ELR (cell line): ENCODE measurements at regions not wholly inside any gene's neighbourhood (a gene's known extent, or its start where the extent isn't known, plus 50 kb on each side); places are given as distances from the start of the nearest gene placed in this dataset.
"Not testable (repeated sequence)": the region's sequence is repeated elsewhere in the genome, so short reads cannot be mapped to it uniquely, and the experiment has no call there.

Source experiments
- DNase-seq: peaks from one replicate; pipeline ENCODE4 v3.0.0-alpha.2; 2015; ENCODE audit warnings: low read depth

GRCh38 chr4:188738290-188738689, 599.0 kb downstream of the TRIML1 start:
- not testable (repeated sequence) for DNase-seq

DNA sequence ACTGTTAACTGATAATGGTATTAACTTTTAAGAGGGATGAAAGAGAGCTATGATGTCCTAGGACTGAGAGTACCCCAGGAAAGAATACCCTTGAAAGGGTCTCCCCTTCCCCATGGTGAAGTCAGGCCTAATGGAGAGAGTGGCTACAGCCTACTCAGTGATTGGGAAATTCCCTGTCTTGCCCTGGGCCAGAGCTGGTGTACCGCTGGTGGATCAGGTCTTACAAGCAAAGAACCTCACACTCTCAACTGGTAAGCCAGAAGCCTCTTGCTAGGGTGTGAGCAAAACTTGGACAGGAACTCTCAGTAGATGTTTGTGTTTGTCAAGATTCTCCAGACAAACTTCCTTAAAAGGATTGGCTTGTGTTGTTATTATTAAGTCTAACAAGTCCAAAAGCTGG, 600.9 kb downstream of the TRIML1 start:
- DNase-seq, result not testable (repeated sequence)

DNA sequence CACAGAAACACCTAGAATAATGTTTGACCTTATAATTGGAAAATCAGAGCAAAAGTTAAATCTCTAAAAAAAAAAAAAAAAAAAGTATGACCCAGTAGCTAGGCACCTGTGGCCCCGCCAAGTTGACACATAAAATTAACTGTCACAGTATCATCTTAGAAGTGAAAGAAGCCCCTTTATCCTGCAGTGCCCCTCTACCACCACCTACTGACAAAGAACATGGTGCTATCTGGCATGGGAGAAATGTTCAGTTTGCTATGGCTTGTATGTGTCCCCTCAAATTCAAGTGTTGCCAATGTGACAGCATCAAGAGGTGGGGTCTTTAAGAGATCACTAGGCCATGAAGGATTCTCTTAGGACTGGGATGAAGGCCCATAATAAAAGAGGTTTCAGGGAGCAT, 601.5 kb downstream of the TRIML1 start:
- DNase-seq, result not testable (repeated sequence)

- no peak for DNase-seq
Observed at GRCh38 chr4:188754372-188755002, 615.2 kb downstream of the TRIML1 start.

- peak; percentile 6 for DNase-seq
Observed at GRCh38 chr4:188767496-188767895, 628.3 kb downstream of the TRIML1 start.

- DNase-seq, result peak; percentile 1
Observed at GRCh38 chr4:188778905-188779304, 639.7 kb downstream of the TRIML1 start.

DNA sequence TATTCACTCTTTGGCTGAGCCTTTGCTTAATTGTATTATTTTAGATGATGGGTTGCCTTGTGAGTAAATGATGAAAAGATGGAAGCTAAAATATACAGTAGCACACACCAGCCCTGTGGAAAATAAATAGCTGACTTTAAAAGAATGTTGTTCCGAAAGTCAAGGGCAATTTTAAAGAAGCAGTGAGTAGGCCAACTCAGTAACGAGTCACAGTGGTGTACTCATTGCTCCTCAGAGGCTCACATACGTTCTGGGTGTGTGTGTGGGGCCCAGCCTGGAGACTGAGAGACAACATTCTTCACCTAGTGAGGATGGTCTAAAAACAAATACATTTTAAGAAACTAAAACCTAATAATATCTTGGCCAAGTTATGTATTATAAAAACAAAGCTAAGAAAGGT, 640.3 kb downstream of the TRIML1 start:
- DNase-seq, result peak; percentile 19

DNA sequence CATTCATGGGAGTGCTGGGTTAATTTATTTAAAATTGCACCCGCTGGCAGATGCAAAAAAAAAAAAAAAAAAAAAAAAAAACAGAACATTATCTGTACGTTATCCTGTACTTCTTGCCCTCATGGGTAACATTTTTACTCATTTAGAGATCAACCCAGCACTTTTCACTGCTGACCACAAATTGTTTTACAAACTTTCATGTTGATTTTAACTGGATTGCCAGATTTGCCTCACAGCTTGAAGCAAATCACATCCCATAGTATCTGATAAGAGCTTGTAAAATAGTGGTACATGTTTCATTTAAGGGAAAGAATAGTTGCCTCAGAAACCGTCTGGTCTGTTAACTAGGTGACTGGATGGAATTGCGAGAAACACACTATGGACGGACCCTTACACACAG, 640.8 kb downstream of the TRIML1 start:
- DNase-seq, result no peak

GRCh38 chr4:188780686-188781085, 641.4 kb downstream of the TRIML1 start:
- peak; percentile 10 for DNase-seq

DNA sequence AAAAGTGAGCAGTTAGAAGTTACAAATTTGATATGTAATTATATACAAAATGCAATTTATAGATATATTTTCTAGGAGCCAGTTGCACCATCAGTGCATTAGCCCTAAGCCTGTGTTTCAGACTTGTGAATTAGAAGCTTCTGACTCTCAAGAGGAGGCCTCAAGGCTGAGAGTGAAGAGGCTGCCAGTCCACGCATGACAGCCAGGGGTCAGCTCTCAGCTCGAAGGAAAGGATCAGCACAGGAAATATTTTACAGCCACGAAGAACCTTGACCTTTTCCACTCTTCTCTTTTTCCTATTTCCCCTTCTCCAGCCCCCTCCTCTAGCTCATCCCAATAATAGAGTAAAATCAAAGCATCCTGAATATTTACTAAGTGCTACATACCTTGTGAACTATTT, 642.4 kb downstream of the TRIML1 start:
- DNase-seq, result peak; percentile 15

DNA sequence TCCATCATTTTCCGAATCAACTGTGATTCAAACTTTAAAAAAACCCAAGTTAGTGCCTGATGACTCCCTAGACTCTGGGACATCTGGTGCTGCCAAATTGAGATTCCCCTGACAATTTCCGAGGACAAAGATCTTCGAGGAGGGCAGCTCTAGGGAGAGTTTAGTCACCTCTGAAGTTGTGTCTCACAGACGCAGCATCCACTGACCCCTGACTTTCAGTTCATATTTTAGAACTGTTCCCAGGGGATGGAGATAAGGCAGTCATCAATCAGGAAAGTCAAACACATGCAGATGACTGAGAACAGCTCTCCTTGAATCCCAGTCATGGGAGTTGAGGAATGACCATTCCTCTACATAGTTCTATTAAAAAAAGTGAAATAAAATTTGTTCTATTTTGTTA, 643.9 kb downstream of the TRIML1 start:
- DNase-seq, result no peak

- DNase-seq, result no peak
Observed at GRCh38 chr4:188783606-188784160, 644.4 kb downstream of the TRIML1 start.

DNA sequence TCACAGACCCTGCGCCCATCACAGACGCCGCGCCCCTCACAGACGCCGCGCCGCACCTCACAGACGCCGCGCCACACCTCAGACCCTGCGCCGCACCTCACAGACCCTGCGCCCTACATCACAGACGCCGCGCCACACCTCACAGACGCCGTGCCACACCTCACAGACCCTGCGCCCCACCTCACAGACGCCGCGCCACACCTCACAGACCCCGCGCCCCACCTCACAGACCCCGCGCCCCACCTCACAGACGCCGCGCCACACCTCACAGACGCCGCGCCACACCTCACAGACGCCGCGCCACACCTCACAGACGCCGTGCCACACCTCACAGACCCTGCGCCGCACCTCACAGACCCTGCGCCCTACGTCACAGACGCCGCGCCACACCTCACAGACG, 657.4 kb downstream of the TRIML1 start:
- DNase-seq, result not testable (repeated sequence)

DNA sequence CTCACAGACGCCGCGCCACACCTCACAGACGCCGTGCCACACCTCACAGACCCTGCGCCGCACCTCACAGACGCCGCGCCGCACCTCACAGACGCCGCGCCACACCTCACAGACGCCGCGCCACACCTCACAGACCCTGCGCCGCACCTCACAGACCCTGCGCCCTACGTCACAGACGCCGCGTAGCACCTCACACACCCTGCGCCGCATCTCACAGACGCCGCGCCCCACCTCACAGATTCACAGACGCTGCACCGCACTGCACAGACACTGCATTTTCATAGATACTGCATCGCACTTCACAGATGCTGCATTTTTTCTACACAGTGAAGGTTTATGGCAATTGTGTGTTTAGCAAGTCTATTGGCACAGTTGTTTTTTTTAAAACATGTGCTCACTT, 657.8 kb downstream of the TRIML1 start:
- DNase-seq, result not testable (repeated sequence)

DNA sequence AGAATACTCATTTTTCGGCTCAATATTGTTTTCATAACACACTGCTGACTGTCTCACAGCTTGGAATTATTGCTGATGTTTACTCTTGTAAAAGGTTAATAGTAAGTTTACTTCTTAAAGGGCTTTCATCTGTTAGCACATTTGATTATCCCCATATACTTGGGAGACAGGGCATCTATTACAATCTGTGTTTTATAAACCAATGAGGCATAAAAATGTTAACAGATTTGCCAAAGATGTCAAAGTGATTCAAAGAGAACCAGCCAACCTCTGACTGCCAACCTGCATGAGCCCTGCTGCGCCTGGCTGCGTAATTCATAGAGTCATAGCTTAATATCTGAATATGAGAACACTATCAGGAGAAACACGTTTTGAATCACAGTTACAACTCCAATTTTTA, 665.6 kb downstream of the TRIML1 start:
- DNase-seq, result no peak

DNA sequence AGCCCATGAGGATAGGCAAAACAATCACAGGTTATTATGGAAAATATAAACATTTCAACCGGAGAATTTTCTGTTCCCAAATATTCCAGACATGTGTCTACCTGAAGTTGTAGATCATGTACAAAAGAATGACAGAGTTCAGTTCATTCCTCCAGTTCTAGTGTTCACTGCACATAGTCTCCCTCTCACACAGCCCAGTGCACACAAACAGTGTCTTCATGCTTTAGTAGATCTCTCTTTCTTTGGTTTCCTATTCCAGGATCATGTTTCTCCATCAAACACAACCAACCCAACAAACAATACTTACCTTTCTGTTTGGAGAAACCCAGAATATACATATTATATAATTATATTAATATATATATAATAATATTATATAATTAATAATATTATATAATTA, 671.9 kb downstream of the TRIML1 start:
- no peak for DNase-seq

DNA sequence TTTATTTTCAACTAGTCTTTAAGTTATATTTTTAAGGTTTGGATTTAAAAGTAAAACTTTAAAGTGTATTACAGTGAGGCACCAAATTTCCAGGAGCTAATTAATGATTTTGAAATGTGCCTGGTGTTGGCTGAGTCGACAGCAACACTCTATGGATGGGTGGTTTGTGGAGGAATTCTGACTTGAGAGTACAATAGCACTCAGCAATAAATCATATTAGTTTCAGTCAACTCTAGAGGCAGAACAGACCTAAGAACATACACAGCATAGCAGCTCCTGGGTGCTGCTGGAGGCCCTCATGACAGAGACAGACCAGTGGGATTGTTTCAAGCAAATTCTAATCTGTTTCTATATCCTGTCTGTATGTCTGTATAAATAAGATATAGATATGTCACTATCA, 673.4 kb downstream of the TRIML1 start:
- no peak for DNase-seq

GRCh38 chr4:188818300-188818699, 679.1 kb downstream of the TRIML1 start:
- no peak for DNase-seq

GRCh38 chr4:188819233-188819632, 680.0 kb downstream of the TRIML1 start:
- no peak for DNase-seq

GRCh38 chr4:188821500-188821899, 682.3 kb downstream of the TRIML1 start:
- DNase-seq, result no peak

DNA sequence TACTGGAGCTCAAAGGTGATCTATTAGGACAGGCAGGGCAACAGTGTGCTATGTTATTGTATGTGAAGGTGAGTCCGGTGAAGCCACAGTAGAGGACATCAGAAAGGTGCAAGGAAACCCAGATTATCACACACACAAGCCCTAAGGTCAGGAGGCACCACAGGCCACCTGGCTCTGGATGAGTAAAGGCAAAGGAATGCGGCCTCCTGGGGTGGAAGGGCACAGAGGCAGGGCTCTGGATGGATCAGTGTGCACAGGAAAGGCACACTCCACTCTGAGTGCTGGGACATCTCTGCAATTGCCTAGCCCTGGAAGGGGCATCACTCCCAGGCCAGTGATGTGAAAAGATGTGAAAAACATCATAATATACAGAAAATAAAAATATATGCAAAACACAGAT, 683.5 kb downstream of the TRIML1 start:
- peak; percentile 0 for DNase-seq

- DNase-seq, result no peak
Observed at GRCh38 chr4:188824553-188824952, 685.3 kb downstream of the TRIML1 start.

GRCh38 chr4:188826393-188826792, 687.2 kb downstream of the TRIML1 start:
- DNase-seq, result no peak

DNA sequence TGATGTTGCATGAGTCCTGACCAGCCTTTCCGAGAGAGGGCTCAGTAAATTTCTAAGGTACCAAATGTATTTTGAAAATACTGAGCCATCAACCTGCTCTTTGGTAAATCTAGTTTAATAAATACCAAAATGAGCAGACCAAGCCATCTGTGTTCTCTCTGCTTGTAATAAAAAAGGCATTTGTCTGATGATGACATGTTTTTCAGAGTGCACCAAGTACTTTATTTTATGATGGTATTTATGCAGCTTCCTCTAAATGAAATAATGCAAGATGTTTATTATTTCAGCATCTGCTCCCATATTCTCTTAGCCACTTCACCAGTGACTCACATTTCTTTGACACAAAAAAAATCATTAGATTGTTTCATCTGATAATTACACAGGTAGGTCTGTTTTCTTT, 700.5 kb downstream of the TRIML1 start:
- DNase-seq, result no peak
